Neural crest cell (in vitro differentiated cells): ENCODE measurements at regions not wholly inside any gene's neighbourhood (a gene's known extent, or its start where the extent isn't known, plus 50 kb on each side); places are given as distances from the start of the nearest gene placed in this dataset.

Experiments used
- DNase-seq: peaks from one replicate; pipeline ENCODE4 v3.0.0; 2021; ENCODE audit warnings: low read depth, mixed read lengths, low spot score
- H3K27ac Mint-ChIP-seq: one replicate; pipeline ENCODE4 v1.8.0; 2021; ENCODE audit warnings: mild to moderate bottlenecking, mixed read lengths; ENCODE audit not compliant: unreplicated experiment
- H3K27me3 Mint-ChIP-seq: 2 replicates; pipeline ENCODE4 v1.8.0; 2021; ENCODE audit warnings: low read depth, mild to moderate bottlenecking, mixed read lengths
- H3K36me3 Mint-ChIP-seq: 2 replicates; pipeline ENCODE4 v1.8.0; 2021; ENCODE audit warnings: low read depth, mild to moderate bottlenecking, mixed read lengths
- H3K4me1 Mint-ChIP-seq: 2 replicates; pipeline ENCODE4 v1.8.0; 2021; ENCODE audit warnings: mixed read lengths
- H3K4me3 Mint-ChIP-seq: one replicate; pipeline ENCODE4 v1.8.0; 2021; ENCODE audit warnings: mild to moderate bottlenecking, mixed read lengths
- H3K9me3 Mint-ChIP-seq: 2 replicates; pipeline ENCODE4 v1.8.0; 2021; ENCODE audit warnings: mixed read lengths
- CTCF ChIP-seq: fragments of 200-600 bp; sonication (generic); conservative IDR thresholded peaks from 2 replicates; pipeline ENCODE4 v1.5.0; 2021; ENCODE audit warnings: antibody characterized with exemption, mild to moderate bottlenecking

DNA sequence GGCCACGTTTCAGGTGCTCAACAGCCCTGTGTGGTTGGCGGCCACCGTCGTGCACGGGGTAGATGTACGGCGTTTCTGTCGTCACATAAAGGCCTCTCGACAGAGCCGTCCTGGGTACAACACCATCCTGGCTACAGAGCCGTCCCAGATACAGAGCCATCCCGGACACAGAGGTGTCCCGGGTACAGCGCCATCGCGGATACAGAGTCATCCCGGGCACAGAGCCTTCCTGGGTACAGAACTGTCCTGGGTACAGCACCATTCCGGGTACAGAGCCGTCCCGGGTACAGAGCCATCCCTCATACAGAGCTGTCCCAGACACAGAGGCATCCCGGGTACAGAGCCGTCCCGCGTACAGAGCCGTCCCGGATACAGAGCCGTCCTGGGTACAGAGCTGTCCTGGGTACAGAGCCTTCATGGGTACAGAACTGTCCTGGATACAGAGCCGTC, 222.7 kb upstream of the SOX1 start:
- Mint-ChIP-seq H3K27me3 (no peaks in the 10 kb centered on the region), H3K4me1 (peaks cover 19% of the 10 kb centered on the region), H3K9me3 (peaks cover 5% of the 10 kb centered on the region), H3K4me3 (no peak overlapping the region), H3K36me3 (peaks cover 2% of the 10 kb centered on the region), H3K27ac (no peak overlapping the region)
- DNase-seq: no peak
- no peak for TF ChIP-seq CTCF

GRCh38 chr13:111844682-111845081, 222.3 kb upstream of the SOX1 start:
- peaks cover 2% of the 10 kb centered on the region for H3K36me3 Mint-ChIP-seq
- no peak overlapping the region for H3K4me3 Mint-ChIP-seq
- H3K27ac Mint-ChIP-seq: no peak overlapping the region
- H3K27me3 Mint-ChIP-seq: no peaks in the 10 kb centered on the region
- H3K4me1 Mint-ChIP-seq: peaks cover 19% of the 10 kb centered on the region
- peaks cover 5% of the 10 kb centered on the region for H3K9me3 Mint-ChIP-seq
- DNase-seq: no peak
- no peak for TF ChIP-seq CTCF

DNA sequence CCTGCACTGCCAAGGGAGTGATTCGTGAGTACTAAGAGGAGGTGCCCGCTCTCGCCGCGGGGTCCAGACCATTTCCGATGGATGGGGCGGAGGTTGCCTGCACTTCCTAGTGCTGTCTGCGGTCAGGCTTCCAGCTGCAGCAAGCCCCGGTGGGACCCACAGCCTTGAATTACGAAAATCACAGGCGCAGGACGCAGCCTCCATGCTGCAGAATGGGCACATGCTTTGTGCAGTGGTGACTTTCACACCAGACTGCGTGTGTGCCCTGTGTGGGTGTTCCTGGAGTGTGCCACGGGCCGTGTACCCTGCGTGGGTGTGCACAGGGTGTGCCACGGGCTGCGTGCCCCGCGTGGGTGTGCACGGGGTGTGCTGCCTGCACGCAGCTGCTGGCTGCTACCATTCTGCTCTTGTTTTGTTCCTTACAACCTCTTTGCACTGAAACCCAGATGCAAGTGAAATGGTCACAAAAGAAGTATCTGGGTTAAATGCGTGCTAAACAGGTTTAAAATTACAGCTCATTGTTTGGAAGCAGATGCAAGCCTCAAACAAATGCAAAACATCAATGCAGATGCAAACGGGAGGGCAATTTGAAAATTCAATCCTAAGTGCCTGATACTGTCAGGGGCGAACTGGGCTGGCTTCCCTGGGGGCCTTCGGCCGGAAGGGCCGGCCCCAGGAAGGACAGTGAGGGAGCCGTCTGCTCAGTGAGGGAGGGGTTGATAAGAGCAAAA, 221.2 kb upstream of the SOX1 start:
- no peak overlapping the region for H3K27ac Mint-ChIP-seq
- DNase-seq: no peak

DNA sequence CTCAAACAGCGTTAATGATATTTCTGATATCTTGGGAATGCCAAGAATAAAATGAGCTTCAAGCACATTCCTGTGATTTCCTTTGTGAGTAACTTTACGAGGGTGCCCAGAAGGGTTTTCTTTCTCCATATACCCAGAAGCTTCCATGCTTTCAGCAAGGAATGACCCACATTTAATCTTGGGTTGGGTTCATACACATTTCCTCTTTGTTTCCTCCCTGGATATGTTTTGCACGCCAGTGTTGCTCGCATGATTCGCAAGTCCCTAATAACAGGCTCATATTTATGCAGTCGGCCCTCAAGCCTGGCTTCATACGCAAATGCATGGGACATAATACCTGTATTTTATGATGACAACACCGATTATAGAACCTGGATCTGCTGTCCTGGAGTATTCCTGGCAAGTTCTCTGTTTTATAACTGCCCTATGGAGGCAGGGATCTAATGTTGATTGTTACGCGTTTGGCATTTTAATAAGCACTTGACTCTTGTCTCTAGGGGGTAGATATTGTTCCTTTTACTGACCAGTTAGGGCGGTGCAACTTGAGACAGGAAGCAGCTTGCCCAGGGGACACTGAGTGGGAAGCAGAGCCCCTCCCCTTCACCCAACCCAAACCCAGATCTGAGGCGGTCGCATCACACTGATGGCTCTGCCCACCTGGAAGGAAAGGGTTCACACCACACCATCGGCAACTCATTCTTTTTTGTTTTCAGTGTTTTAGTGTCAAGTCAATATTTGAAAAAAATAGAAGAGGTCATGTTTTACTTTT, 220.4 kb upstream of the SOX1 start:
- H3K4me3 Mint-ChIP-seq: no peak overlapping the region
- DNase-seq: no peak
- no peaks in the 10 kb centered on the region for H3K27me3 Mint-ChIP-seq
- H3K36me3 Mint-ChIP-seq: peaks cover 2% of the 10 kb centered on the region
- peaks cover 24% of the 10 kb centered on the region for H3K4me1 Mint-ChIP-seq
- peaks cover 5% of the 10 kb centered on the region for H3K9me3 Mint-ChIP-seq
- TF ChIP-seq CTCF: no peak
- no peak overlapping the region for H3K27ac Mint-ChIP-seq

More for the DNA sequence above, 221.2 kb upstream of the SOX1 start:
- Mint-ChIP-seq H3K27me3 (no peaks in the 10 kb centered on the region), H3K4me1 (peaks cover 19% of the 10 kb centered on the region), H3K4me3 (no peak overlapping the region), H3K9me3 (peaks cover 5% of the 10 kb centered on the region), H3K36me3 (peaks cover 2% of the 10 kb centered on the region)
- no peak for TF ChIP-seq CTCF

GRCh38 chr13:111847964-111848363, 219.0 kb upstream of the SOX1 start:
- H3K27ac Mint-ChIP-seq: no peak overlapping the region

More at GRCh38 chr13:111847964-111848363, 219.0 kb upstream of the SOX1 start:
- peaks cover 2% of the 10 kb centered on the region for H3K36me3 Mint-ChIP-seq
- no peak overlapping the region for H3K4me3 Mint-ChIP-seq
- no peak for DNase-seq
- H3K27me3 Mint-ChIP-seq: no peaks in the 10 kb centered on the region
- TF ChIP-seq CTCF: no peak
- peaks cover 5% of the 10 kb centered on the region for H3K9me3 Mint-ChIP-seq
- peaks cover 24% of the 10 kb centered on the region for H3K4me1 Mint-ChIP-seq
